HG03432 (cell line): ENCODE measurements at regions not wholly inside any gene's neighbourhood (a gene's known extent, or its start where the extent isn't known, plus 50 kb on each side); places are given as distances from the start of the nearest gene placed in this dataset.
"Not testable (repeated sequence)": the region's sequence is repeated elsewhere in the genome, so short reads cannot be mapped to it uniquely, and the experiment has no call there.

Source experiments
- ATAC-seq: cut with Tn5 transposase; IDR thresholded peaks from one replicate; pipeline ENCODE4 v1.9.1; 2021; ENCODE audit warnings: mild to moderate bottlenecking, moderate library complexity; ENCODE audit not compliant: unreplicated experiment

DNA sequence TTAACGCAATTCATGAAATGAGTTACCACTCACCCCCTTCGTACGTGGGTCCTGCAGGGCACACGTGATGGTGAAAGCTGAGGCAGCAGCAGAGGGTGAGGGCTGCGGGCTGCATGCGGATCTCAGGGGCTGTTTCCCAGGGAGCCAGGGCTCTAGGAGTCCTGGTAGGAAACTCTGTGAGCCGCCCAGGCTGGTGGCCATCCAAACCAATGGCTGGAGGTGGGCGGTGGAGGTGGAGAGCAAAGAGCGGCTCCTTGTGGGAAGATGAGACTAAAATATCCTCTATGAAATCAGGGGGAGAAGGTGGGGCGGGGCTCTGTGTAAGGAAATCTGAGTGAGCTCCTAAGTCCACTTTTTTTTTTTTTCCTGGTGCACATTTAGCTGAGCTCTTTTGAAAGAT is 120.1 kb upstream of the SLC1A4 start:
- no peak for ATAC-seq

DNA sequence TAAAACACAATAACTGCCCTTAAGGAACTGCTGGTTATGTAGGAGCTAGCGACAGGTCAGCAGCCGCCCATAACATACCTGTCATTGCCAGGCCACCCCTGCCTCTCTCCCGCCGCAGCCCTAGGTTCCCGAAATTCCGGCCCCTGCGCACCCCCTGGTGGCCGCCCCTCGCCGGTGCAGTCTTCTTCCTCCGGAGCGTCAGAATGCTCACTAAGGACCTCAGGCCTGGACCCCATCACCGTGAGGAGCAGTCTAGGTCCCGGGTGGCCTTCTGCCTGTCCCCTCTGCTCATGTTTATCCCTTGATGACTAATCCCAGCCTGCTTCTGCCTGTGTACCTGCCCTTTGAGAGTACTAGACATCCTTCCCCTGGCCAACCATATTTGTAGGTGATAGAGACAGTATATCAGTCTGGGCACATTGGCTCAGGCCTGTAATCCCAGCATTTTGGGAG is 115.7 kb upstream of the SLC1A4 start:
- peak; percentile 93 for ATAC-seq

DNA sequence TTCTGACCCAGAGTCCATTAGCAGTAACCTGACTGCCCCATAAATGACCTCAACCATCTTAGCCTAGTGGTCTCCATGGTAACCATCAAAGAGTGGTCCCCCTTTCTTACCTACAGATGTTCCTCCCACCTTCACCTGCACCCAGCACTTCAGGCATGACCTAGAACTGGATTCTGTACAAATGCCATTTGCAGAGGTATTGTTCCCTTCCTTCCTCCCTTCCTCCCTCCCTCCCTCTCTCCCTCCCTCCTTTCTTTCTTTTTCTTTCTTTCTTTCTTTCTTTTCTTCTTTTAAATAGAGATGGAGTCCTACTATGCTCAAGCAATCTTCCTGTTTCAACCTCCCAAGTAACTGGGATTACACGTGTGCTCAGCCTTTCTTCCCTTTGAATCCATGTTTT is 114.6 kb upstream of the SLC1A4 start:
- no peak for ATAC-seq

DNA sequence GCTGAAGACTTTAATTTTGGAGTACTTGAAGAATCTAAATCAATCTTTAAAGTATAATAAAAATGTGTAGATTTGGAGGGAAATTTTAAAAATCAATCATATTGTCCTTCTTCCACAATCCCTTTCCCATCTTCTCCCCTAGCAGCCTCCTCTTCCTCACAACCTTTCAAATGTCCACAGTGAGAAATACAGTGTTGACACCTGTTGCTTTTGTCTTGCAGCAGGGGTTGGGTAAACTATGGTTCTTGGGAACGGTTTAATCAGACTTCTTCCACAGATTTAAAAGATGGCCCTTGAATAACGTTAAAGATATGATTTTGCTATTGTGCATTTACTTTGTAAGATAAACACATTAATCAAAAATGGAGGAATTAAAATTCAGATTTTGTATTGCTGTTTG is 113.8 kb upstream of the SLC1A4 start:
- no peak for ATAC-seq

DNA sequence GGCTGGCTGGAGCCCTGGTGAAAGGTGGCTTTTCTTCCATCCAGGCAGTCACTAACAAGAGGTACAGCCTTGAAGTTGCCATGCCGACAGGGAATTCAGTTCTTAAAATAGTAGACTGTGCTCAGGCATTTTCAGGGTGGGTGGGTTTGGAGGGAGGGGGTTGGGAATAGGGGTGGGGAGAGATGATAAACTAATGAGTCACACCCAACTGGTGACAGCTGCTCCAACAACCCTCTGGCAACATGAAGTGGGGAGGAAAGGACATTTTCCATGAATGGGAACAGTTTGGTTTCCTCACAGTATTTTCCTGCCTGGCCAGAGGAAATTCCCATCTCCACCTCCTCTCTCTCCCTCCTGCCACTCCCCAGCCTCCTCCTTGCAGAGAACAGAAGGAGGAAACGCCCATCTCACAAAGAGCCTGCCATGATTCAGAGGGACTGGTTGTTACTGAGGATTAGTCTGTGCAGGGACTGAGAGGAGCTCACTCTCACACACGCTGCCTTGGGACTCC is 113.0 kb upstream of the SLC1A4 start:
- no peak for ATAC-seq

DNA sequence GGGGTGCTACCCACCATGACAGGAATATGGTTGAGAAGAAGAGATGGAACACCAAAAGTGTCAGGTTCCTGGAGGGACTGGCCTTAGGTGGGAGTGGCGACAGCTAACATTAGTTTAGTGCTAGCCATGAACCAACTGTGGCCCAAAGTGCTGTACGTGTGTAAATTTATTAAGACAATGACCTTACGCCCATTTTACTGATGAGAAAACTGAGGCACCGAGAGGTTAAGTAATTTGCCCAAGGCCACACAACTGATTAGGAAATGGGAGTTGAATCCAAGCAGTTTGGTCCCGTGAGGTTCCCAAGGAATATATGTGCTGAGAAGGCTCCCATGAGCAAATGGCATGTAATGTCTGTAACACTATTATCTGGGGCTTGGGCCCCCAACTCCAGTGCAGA is 109.5 kb upstream of the SLC1A4 start:
- ATAC-seq, result no peak

DNA sequence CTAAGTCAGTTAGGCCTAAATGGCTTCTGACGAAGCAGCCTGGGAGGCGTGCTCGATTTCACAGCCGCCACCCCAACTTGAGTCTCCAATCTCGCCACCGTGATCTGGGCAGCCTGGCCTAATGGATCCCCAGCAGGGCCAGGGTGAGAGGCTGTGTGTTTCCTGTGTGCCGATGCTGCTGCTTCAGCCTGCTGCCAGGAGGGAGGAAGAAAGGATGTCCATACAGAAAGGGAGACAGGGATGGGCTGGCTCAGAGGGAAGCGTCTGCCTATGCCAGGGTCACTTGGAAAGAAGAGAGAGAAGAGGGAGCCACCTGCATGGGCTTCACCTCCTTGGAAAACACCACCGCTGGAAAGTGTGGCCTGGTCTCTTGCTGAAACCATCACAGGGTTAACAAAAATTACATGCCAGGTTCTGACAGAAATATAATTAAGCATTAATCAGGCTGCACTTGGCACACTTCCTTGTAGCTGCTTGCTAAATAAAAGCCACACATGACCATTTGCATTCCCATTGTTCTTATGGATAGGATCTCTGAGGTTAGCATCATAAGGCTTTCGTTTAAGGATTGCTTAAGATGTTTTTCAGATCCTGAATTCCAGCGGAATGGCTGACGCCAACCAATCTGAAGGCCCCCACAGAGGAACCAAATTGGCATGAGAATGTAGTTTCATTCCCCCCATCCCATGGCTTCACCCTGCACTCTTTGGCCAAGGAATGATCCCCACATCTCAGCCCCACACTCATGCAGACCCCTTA is 108.8 kb upstream of the SLC1A4 start:
- ATAC-seq, result no peak

GRCh38 chr2:64881037-64881492 is 108.1 kb upstream of the SLC1A4 start:
- no peak for ATAC-seq

DNA sequence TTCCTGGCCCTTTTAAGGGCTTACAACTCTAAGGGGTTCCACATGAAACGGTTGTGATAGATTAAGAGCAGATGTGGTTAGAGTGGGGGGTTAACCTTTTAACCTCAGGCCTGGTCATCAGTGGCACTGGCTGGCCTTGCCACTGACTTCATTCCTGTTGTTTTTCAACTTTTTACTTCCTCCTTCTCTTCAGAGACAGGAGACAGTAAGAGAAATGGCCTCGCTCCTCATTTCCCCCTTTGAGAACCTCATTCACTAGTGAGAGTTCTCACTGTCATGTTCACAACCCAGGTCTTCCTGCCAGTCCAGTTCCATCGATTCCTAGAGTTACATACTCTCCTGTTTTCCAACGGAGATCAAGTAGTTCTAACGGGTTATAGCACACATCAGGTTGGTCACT is 101.6 kb upstream of the SLC1A4 start:
- ATAC-seq, result no peak

DNA sequence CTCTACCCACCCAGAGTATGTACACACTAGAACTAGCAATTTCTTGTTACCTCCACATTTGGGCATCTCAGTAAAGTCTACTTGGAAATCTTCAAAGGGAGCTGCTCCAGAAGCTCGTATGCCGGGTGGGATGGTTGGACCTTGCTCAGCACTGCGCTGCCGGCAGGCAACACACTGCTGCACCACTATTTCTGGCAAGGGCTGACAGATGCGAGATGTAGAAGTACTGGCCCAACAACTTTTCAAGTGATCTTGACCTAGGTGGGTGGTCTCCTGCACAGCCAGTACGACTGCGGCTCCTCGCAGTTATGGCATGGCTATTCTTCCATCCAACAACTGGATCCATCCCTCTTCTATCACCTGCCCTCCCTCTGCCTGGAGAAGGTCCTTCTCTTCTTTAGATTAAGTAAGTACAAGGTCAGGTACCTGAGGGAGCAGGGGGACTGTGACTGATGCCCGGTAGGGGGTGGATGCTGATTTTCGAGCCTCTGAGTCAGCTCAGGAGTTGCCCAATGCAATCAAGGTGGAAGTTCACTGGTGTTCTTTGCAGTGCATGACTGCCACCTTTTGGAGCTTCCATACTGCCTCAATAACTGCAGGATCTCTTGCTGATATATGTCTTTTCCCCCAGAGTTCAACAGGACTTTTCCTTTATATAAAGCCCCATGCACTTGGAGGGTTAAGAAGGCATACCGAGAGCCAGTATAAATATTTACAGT is 100.4 kb upstream of the SLC1A4 start:
- no peak for ATAC-seq

- ATAC-seq, result no peak
Observed at GRCh38 chr2:64889803-64890202, 99.4 kb upstream of the SLC1A4 start.

- ATAC-seq, result not testable (repeated sequence)
Observed at GRCh38 chr2:64896572-64896971, 92.6 kb upstream of the SLC1A4 start.

GRCh38 chr2:64899081-64899865 is 89.9 kb upstream of the SLC1A4 start:
- no peak for ATAC-seq

DNA sequence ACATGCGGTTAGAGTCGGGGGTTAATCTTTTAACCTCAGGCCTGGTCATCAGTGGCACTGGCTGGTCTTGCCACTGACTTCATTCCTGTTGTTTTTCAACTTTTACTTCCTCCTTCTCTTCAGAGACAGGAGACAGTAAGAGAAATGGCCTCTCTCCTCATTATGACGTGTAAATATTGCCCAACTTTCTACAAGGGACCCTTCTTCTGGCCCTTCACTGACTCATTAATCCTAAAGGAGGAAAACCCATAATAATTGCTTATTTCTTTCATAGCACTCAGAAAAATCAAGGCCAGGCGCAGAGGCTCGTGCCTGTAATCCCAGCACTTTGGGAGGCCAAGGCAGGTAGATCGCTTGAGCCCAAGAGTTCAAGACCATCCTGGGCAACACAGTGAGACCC is 89.3 kb upstream of the SLC1A4 start:
- ATAC-seq, result not testable (repeated sequence)

GRCh38 chr2:64904413-64905329 is 84.5 kb upstream of the SLC1A4 start:
- no peak for ATAC-seq

DNA sequence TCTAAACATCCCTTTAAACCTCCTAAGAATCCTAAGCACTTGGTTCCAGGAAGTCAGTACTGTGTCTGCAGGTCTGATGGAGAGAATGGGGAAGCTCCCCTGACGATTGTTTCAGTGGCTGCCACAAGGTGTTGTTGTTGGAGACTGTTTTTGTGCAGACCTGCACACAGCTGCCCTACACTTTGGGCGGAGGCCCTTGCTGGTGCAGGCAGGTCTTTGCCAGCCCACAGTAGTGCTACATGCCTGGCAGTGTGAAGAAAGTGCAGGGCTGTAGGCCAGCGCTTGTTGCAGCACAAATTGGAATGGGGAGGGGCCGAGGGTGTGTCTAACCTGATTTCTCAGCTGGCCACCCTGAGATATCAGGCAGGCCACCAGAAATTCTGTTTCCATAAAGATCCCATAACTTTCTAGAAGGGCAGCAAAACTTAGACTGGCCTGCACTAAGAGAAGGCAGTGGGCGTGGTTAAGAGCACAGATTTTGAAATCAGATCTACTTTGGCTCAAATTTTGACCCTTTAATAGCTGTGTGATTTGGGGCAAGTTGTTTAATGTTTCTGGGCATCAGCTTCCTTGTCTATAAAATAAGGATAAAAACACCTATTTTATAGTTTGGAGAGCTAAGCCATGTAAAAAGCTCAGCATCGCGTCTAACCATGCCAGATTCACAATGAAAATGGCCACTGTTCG is 83.7 kb upstream of the SLC1A4 start:
- no peak for ATAC-seq

GRCh38 chr2:64906853-64907536 is 82.2 kb upstream of the SLC1A4 start:
- ATAC-seq, result no peak

- no peak for ATAC-seq
Observed at GRCh38 chr2:64908406-64908805, 80.8 kb upstream of the SLC1A4 start.

GRCh38 chr2:64910523-64910922 is 78.7 kb upstream of the SLC1A4 start:
- ATAC-seq, result no peak
